Right lobe of liver (tissue), 4 donors: ENCODE measurements at regions not wholly inside any gene's neighbourhood (a gene's known extent, or its start where the extent isn't known, plus 50 kb on each side); places are given as distances from the start of the nearest gene placed in this dataset.

Source experiments
- CTCF ChIP-seq, 4 donors: fragments of 200-600 bp in 3 of 4; fragments of 450-650 bp in 1 of 4; IDR thresholded peaks; one replicate each; pipeline versions ENCODE4 v1.5.1 to v1.8.0; 2016 to 2022; ENCODE audit warnings: antibody characterized with exemption in 4 of 4, mild to moderate bottlenecking in 2 of 4
- POLR2A ChIP-seq: fragments of 450-650 bp; IDR thresholded peaks from one replicate; pipeline ENCODE4 v1.6.1; 2017; ENCODE audit warnings: antibody characterized with exemption, mild to moderate bottlenecking
- donor health status: DM: no; HTN: no; CAD: no.
- donor health status: DM: no; HTN: no; CAD: no.
- donor health status: DM: no; HTN: yes; CAD: no.

- TF ChIP-seq POLR2A, result no peak
- TF ChIP-seq CTCF (IDR thresholded peaks at IDR 0.05), result no peak
These were observed 323.6 kb downstream of the SOX2 start for GRCh38 chr3:182035324-182035723.
